Spleen (tissue), 11 donors: ENCODE measurements at regions not wholly inside any gene's neighbourhood (a gene's known extent, or its start where the extent isn't known, plus 50 kb on each side); places are given as distances from the start of the nearest gene placed in this dataset.
"Not testable (repeated sequence)": the region's sequence is repeated elsewhere in the genome, so short reads cannot be mapped to it uniquely, and the experiment has no call there.

Experiments
- DNase-seq: peaks from one replicate; pipeline ENCODE4 v3.0.0-alpha.2; 2020
- H3K27ac ChIP-seq, 8 donors: fragments of 200-600 bp; sonication (generic) in 7 of 8; 1 replicate in 4 of 8; 2 replicates in 4 of 8; pipeline versions ENCODE4 v1.5.0 to v1.8.0; 2016 to 2021; ENCODE audit warnings: inconsistent platforms in 4 of 8, mild to moderate bottlenecking in 4 of 8, moderate library complexity in 1 of 8
- H3K27me3 ChIP-seq, 7 donors: fragments of 200-600 bp; sonication (generic) in 6 of 7; replicated peaks in 1 of 7; 1 replicate in 4 of 7; 2 replicates in 3 of 7; pipeline versions ENCODE4 v1.5.0 to v1.8.0; 2016 to 2021; ENCODE audit warnings: inconsistent platforms in 3 of 7, mild to moderate bottlenecking in 1 of 7
- H3K36me3 ChIP-seq, 6 donors: fragments of 200-600 bp; sonication (generic) in 5 of 6; 1 replicate in 4 of 6; 2 replicates in 2 of 6; pipeline versions ENCODE4 v1.5.0 to v1.8.0; 2016 to 2021; ENCODE audit warnings: inconsistent platforms in 2 of 6
- H3K4me1 ChIP-seq, 6 donors: fragments of 200-600 bp; sonication (generic) in 5 of 6; 1 replicate in 3 of 6; 2 replicates in 3 of 6; pipeline versions ENCODE4 v1.5.0 to v1.8.0; 2016 to 2021; ENCODE audit warnings: inconsistent platforms in 3 of 6
- H3K4me3 ChIP-seq, 8 donors: fragments of 200-600 bp; sonication (generic) in 7 of 8; 1 replicate in 4 of 8; 2 replicates in 4 of 8; pipeline versions ENCODE4 v1.5.0 to v1.8.0; 2016 to 2021; ENCODE audit warnings: inconsistent platforms in 4 of 8, mild to moderate bottlenecking in 4 of 8, moderate library complexity in 2 of 8
- H3K9me3 ChIP-seq, 8 donors: fragments of 200-600 bp; sonication (generic) in 7 of 8; 1 replicate in 4 of 8; 2 replicates in 4 of 8; pipeline versions ENCODE4 v1.5.0 to v1.8.0; 2016 to 2021; ENCODE audit warnings: inconsistent platforms in 4 of 8
- POLR2A ChIP-seq, 3 donors: fragments of 450-650 bp; IDR thresholded peaks; one replicate each; pipeline ENCODE4 v1.5.1; 2017; ENCODE audit warnings: antibody characterized with exemption in 3 of 3, mild to moderate bottlenecking in 1 of 3
- POLR2AphosphoS5 ChIP-seq, 3 donors: sonication (generic); formaldehyde crosslinking; IDR thresholded peaks; one replicate each; pipeline ENCODE4 v1.5.1; 2017; ENCODE audit warnings: antibody characterized with exemption in 3 of 3
- WGBS, 5 donors: extraction: QIAGEN DNeasy Blood & Tissue Kit in 3 of 5; methylation state at CpG; one replicate each; pipeline versions ENCODE4 v1.1.5 to v1.1.7; 2013 to 2018; 5-methylcytosine and 5-hydroxymethylcytosine counted together
- intact Hi-C: fragments of 100-400 bp; cut with DNase I; formaldehyde crosslinking; loops from one replicate; pipeline ENCODE4 v1.15.0; 2023; ENCODE audit warnings: low total_unique reads
- TF ChIP-seq, protein P1 (sequence below), 11 experiments: fragments of 200-600 bp in 7 of 11; fragments of 450-650 bp in 4 of 11; sonication (generic) in 4 of 11; IDR thresholded peaks in 8 of 11; conservative IDR thresholded peaks in 3 of 11; 1 replicate in 7 of 11; 2 replicates in 4 of 11; pipeline versions ENCODE4 v1.4.0 to v1.8.0; 2016 to 2021; ENCODE audit warnings: antibody characterized with exemption in 11 of 11, inconsistent platforms in 4 of 11, mild to moderate bottlenecking in 1 of 11
- donor health status: healthy with polysubstance abuse.
- donor health status: DM: no; HTN: no; CAD: no; lungs with moderate emphysema.
- donor health status: DM: no; HTN: no; CAD: no.
- donor health status: Bipolar disorder and iron deficiency.
- donor health status: healthy.
- donor health status: DM: no; HTN: no; CAD: no.
- donor health status: DM: yes; HTN: yes; CAD: no.

DNA sequence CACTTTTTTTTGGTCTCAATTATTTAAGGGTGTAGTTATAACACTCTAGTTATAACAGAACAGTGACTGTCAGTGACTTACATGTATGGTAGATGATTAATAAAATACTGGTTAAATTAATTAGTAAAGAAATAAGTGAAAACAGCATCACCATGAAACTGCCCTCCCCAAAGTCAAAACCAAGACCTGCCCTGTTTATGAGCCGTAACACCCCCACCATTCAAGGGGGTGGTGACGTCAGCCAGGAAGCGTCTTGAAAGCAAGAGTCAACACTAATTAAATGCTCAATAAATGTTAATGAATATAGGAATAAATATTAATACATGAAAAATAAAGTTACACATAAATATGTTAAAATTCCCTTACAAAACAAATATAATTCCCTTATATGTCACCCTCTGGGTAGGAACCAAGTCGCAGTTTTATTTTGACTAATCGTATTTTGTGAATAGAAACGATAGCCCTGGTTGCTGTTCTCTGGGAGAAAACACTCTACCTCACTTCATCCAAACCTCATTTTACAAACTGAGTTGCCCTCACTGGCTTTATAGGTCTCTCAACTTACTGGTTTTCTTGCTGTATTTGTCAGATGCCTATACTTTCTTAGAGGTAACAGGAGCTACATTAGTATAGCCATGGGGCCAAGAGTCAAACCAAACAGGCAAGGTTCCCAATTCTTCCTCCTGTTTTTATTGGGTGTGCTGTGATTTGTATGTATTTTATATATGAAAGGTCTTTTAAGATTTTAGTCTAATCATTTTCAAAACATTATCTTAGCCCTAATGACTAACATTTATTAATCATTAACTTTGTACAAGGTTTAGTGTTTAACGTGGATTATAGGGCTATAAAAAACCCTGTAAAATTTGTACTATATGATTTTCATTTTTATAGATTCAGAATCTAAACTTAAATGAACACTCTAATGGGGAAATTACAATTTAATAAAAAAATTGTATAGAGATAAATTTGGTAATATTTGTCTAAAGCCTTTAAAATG lies 227.9 kb upstream of the IRAK1BP1 start:
- DNase-seq: no peak
- H3K4me1 ChIP-seq: no peaks in the 10 kb centered on the region
- H3K4me3 ChIP-seq: no peak overlapping the region
- intact Hi-C loops: no loop called here
- H3K36me3 ChIP-seq: no peaks in the 10 kb centered on the region
- WGBS, 5 donors: 87 to 92% (median 87%) methylated on average over 7 of the region's 7 CpGs
- H3K27me3 ChIP-seq: no peaks in the 10 kb centered on the region
- peaks cover 0 to 19% (median 7%) of the 10 kb centered on the region in 8 donors for H3K9me3 ChIP-seq
- H3K27ac ChIP-seq: no peak overlapping the region
- TF ChIP-seq, protein P1, sequence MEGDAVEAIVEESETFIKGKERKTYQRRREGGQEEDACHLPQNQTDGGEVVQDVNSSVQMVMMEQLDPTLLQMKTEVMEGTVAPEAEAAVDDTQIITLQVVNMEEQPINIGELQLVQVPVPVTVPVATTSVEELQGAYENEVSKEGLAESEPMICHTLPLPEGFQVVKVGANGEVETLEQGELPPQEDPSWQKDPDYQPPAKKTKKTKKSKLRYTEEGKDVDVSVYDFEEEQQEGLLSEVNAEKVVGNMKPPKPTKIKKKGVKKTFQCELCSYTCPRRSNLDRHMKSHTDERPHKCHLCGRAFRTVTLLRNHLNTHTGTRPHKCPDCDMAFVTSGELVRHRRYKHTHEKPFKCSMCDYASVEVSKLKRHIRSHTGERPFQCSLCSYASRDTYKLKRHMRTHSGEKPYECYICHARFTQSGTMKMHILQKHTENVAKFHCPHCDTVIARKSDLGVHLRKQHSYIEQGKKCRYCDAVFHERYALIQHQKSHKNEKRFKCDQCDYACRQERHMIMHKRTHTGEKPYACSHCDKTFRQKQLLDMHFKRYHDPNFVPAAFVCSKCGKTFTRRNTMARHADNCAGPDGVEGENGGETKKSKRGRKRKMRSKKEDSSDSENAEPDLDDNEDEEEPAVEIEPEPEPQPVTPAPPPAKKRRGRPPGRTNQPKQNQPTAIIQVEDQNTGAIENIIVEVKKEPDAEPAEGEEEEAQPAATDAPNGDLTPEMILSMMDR (IDR thresholded peaks at IDR 0.05 in 8 of 11, conservative IDR thresholded peaks at IDR 0.05 in 3 of 11): no peak
- no peak for TF ChIP-seq POLR2A (IDR thresholded peaks at IDR 0.05)
- TF ChIP-seq POLR2AphosphoS5 (IDR thresholded peaks at IDR 0.05): no peak

DNA sequence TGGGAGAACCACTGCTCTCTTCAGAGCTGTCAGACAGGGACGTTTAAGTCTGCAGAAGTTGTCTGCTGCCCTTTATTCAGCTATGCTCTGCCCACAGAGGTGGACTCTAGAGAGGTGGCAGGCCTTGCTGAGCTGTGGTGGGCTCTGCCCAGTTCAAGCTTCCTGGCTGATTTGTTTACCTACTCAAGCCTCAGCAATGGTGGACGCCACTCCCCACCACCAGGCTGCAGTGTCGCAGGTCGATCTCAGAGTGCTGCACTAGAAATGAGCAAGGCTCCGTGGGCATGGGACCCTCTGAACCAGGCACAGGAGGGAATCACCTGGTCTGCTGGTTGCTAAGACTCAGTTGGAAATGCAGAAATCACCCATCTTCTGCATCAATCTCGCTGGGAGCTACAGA lies 223.4 kb upstream of the IRAK1BP1 start:
- H3K27ac ChIP-seq, H3K36me3 ChIP-seq, H3K4me1 ChIP-seq, H3K27me3 ChIP-seq, intact Hi-C loops, H3K4me3 ChIP-seq: not testable (repeated sequence)
- peak; percentile 51 for DNase-seq
- WGBS, 5 donors: 63 to 87% (median 72%) methylated on average over 5 to 6 of the region's 6 CpGs
- H3K9me3 ChIP-seq: peaks cover 0 to 19% (median 8%) of the 10 kb centered on the region in 8 donors

DNA sequence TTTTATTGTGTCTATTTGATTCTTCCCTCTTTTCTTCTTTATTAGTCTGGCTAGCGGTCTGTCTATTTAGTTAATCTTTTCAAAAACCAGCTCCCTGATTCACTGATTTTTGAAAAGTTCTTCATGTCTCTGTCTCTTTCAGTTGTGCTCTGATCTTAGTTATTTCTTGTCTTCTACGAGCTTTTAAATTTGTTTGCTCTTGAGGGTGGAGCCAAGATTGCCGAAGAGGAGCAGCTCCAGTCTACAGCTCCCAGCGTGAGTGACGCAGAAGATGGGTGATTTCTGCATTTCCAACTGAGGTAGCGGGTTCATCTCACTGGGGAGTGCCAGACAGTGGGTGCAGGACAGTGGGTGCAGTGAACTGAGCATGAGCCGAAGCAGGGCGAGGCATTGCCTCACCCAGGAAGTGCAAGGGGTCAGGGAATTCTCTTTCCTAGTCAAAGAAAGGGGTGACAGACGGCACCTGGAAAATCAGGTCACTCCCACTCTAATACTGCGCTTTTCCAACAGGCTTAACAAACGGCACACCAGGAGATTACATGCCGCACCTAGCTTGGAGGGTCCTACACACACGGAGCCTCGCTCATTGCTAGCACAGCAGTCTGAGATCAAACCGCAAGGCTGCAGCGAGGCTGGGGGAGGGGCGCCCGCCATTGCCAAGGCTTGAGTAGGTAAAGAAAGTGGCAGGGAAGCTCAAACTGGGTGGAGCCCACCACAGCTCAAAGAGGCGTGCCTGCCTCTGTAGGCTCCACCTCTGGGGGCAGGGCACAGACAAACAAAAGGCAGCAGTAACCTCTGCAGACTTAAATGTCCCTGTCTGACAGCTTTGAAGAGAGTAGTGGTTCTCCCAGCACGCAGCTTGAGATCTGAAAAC lies 220.6 kb upstream of the IRAK1BP1 start:
- 71 to 91% (median 84%) methylated on average over 19 to 20 of the region's 20 CpGs for WGBS, 5 donors
- H3K4me3 ChIP-seq, H3K36me3 ChIP-seq, DNase-seq, H3K27me3 ChIP-seq, H3K4me1 ChIP-seq, H3K27ac ChIP-seq, intact Hi-C loops: not testable (repeated sequence)
- H3K9me3 ChIP-seq: peaks cover 0 to 15% (median 6%) of the 10 kb centered on the region in 8 donors

DNA sequence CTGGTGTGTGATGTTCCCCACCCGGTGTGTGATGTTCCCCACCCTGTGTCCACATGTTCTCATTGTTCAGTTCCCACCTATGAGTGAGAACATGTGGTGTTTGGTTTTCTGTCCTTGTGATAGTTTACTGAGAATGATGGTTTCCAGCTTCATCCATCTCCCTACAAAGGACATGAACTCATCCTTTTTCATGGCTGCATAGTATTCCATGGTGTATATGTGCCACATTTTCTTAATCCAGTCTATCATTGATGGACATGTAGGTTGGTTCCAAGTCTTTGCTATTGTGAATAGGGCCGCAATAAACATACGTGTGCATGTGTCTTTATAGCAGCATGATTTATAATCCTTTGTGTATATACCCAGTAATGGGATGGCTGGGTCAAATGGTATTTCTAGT lies 201.5 kb upstream of the IRAK1BP1 start:
- 83 to 100% (median 96%) methylated on average over 3 of the region's 3 CpGs for WGBS, 5 donors
- H3K36me3 ChIP-seq, H3K27ac ChIP-seq, H3K4me3 ChIP-seq, H3K4me1 ChIP-seq, intact Hi-C loops, H3K9me3 ChIP-seq, DNase-seq, H3K27me3 ChIP-seq: not testable (repeated sequence)

DNA sequence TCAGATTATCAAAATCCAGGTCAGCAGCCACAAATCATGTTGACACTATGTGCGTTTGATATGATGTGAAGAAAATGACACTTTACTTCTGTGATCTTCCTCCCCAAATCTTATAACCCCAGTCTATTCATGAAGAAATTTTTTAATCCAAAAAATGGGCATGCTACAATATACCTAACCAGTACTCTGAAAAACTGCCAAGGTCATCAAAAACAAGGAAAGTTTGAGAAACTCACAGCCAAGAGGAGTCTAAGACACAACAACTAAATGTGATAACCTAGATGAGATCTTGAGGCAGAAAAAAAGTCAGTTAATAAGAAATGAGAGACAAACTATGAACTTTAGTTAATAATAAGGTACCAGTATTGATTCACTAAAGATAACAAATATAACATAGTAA lies 200.6 kb upstream of the IRAK1BP1 start:
- no peak for DNase-seq
- Histone ChIP-seq H3K9me3 (peaks cover 0 to 3% (median 0%) of the 10 kb centered on the region in 8 donors), H3K27ac (no peak overlapping the region), H3K4me1 (no peaks in the 10 kb centered on the region), H3K27me3 (no peaks in the 10 kb centered on the region), H3K4me3 (no peak overlapping the region), H3K36me3 (no peaks in the 10 kb centered on the region)
- 76 to 87% (median 84%) methylated on average over 1 of the region's 1 CpG for WGBS, 5 donors
- TF ChIP-seq POLR2AphosphoS5 (IDR thresholded peaks at IDR 0.05) (no peak), POLR2A (IDR thresholded peaks at IDR 0.05) (no peak)
- TF ChIP-seq, protein P1 (IDR thresholded peaks at IDR 0.05 in 8 of 11, conservative IDR thresholded peaks at IDR 0.05 in 3 of 11): no peak
- intact Hi-C loops: no loop called here
